ENCODE measurements at regions not wholly inside any gene's neighbourhood (a gene's known extent, or its start where the extent isn't known, plus 50 kb on each side); places are given as distances from the start of the nearest gene placed in this dataset.
"Not testable (repeated sequence)": the region's sequence is repeated elsewhere in the genome, so short reads cannot be mapped to it uniquely, and the experiment has no call there.

DNA sequence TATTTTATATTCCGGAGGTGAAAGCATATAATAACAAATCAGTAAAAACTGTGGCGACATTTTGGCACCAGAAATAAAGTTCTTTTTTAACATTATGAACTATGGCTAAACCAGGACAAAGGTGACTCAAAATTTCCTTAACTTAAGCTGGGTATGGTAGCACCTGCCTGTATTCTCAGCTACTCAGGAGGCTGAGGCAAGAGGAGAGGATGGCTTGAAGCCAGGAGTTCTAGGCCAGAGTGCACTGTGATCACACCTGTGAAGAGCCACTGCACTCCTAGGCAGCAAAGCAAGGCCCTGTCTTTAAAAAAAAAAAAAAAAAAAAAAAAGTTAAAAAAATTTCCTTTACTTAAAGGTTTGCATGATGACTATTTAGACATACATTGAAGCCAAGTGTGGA, 63.0 kb upstream of the KIF2A start:
- not testable (repeated sequence) for DNase-seq

DNA sequence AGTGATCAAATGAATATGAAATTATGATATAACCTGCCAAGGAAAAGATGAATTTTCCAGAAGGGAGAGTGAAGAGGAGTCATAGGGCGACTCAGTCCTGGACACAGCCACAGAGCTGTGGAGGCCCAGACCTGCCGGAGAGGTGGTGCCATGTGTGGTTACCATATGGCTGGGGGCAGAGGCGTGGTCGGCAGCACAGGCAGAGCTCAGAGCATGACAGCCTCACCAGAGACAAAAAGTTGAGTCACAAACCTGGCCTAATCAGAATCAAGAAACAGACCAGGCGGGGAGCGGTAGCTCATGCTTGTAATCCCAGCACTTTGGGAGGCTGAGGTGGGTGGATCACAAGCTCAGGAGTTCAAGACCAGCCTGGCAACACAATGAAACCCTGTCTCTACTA, 57.8 kb upstream of the KIF2A start:
- not testable (repeated sequence) for DNase-seq

DNA sequence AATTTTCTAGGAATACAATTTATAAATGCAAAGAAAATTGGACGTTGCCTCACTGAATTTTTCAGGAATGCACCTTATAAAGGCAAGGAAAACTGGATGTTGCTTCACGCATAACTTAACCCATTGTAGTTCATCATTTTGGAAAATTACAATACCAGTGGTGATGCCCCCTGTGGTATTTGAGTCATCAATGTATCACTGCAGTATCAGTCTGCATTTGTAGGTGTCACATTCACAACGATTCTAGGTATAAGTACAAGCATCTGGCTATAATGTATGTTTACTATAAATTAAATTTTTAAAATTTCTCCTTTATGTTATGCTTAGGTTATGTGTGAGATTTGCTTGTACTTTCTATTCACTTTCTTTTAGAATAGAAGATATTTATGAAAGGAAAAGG, 55.9 kb upstream of the KIF2A start:
- not testable (repeated sequence) for DNase-seq

DNA sequence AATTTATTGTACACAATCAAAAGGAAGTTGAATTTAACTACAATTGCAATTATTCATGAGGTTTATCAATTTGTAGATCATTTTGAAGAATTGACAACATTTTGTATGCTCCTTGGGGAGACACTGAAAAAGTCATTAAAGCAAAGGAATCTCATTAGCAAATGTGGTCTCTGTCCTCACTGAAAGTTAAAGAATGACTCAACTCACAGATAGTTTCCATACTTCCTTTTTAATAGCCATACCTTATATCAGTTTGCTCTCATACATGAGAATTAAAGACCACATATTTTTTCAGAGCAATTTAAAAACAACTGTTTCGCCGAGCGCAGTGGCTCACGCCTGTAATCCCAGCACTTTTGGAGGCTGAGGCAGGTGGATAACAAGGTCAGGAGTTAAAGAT, 55.1 kb upstream of the KIF2A start:
- not testable (repeated sequence) for DNase-seq

DNA sequence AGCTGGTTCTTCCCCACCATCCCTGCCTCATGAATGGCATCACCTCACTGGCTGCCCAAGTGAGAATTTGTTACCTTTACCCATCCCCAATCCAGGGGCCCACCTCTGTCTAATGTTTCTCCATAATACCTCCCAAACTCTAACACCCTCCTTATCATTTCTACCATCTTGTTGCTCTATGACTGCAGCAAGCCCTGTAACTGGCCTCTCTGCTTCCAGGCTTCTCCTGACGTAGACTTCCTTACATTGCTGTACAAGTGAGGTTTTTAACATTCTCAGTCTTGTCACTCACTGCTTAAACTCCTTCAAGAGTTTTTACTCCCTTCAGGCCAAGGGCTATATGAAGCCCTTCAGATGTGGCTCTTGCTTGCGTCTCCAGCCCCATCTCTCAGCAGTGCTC, 53.5 kb upstream of the KIF2A start:
- DNase-seq: not testable (repeated sequence)

DNA sequence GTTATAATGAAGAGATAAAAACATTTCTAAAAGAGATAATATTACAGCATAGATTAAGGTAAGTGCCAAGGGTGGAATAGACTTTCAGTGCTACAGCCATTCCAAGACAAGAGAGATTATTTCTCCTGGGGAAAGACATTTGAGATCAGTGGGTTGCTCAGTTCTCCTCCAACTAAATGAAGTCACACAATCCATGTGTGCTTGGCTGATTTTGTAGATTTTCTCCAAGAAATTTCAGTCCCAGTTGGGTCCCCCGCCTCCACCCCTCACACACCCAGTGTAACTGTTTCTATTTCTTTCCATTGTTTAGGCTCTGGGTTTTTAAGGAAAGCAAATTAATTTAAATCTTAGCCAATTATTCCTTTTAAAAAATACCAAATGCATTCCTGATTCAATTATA, 50.5 kb upstream of the KIF2A start:
- not testable (repeated sequence) for DNase-seq

DNA sequence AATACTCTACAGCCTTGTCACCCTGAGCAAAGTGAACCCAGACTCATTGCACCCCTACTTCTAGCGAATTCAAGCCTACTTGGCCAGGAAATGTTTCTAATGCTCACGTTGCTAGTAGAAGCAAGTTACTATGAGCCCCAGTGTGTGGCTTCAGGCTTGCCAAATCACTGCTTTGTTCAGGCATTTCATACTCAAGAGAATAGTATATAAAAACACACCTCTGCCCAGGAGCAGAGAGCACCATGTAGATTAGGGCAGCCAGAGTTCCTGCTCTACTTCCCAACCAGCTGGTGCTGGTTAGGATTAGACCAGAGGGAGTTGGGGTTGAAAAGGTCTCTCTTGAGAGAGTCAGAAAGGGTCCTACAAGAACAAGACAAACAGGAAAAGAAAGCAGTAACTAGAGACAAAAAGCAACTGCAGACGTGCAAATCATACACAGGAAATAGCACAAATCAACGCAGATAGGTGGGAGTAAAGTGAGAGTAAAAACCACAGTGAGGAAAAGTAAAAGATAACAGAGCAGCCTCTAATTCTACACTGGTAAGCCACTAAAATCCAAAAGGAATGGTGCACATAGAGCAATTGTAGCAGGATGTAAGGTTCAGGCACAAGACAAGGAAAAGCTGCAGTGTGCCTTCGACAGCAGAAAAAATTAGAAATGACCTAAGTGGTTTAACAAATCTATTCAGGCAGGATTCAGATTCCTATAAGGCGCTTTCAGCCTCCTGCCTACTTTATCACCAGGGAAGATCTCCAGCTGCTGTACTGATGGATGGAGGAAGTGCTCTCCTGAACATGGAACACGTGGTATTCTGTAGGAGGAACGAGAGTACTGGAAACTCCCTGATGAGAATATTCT, 49.6 kb upstream of the KIF2A start:
- DNase-seq: no peak
